HG03354 (cell line): ENCODE measurements at regions not wholly inside any gene's neighbourhood (a gene's known extent, or its start where the extent isn't known, plus 50 kb on each side); places are given as distances from the start of the nearest gene placed in this dataset.
"Not testable (repeated sequence)": the region's sequence is repeated elsewhere in the genome, so short reads cannot be mapped to it uniquely, and the experiment has no call there.

Source experiments
- ATAC-seq: cut with Tn5 transposase; IDR thresholded peaks from one replicate; pipeline ENCODE4 v1.9.1; 2021; ENCODE audit warnings: mild to moderate bottlenecking; ENCODE audit not compliant: unreplicated experiment, poor library complexity, severe bottlenecking

- ATAC-seq = no peak
Measured at GRCh38 chr1:105396001-105396400, 1646.3 kb downstream of the AMY1C start.

- ATAC-seq = no peak
Measured at GRCh38 chr1:105398909-105399308, 1649.2 kb downstream of the AMY1C start.

DNA sequence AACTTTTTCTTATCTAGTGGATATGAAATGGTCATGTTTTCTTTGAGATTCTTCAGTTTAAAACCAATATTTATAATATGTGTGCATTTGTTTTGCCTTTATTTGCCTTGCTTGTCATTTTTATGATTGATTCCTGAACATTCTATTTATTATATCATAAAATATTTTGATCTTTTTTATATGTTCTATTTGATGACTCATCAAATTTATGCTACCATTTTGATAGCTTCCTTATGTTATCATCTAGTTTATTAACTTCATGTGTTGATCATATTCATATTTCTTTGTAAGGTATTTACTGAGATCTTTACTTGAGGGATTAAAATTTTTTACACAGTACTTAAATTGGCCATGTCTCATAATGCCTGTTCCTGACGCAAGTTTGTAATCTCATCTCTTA, 1650.0 kb downstream of the AMY1C start:
- no peak for ATAC-seq

GRCh38 chr1:105416261-105416660, 1640.2 kb upstream of the PRMT6 start:
- ATAC-seq = no peak

DNA sequence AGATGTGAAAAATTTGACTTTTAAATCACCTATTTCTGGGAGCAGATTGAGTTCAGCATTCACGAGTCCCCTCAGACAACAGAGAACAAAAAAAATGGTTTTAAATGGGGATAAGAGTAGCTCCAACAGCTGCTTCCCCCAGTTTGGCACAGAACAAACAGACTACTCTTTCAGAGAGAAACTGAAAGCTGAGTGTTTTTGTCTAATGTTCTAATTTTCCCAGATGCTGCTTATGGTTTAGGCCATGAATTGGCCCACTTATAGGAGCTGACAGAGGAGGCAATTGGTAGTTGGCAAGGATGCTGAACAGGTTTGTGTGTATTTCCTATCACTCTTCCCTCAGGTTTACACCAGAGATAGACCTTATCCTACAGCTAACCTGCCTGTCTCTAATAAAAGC, 1637.4 kb upstream of the PRMT6 start:
- ATAC-seq = no peak

GRCh38 chr1:105427543-105427942, 1628.9 kb upstream of the PRMT6 start:
- ATAC-seq = no peak

DNA sequence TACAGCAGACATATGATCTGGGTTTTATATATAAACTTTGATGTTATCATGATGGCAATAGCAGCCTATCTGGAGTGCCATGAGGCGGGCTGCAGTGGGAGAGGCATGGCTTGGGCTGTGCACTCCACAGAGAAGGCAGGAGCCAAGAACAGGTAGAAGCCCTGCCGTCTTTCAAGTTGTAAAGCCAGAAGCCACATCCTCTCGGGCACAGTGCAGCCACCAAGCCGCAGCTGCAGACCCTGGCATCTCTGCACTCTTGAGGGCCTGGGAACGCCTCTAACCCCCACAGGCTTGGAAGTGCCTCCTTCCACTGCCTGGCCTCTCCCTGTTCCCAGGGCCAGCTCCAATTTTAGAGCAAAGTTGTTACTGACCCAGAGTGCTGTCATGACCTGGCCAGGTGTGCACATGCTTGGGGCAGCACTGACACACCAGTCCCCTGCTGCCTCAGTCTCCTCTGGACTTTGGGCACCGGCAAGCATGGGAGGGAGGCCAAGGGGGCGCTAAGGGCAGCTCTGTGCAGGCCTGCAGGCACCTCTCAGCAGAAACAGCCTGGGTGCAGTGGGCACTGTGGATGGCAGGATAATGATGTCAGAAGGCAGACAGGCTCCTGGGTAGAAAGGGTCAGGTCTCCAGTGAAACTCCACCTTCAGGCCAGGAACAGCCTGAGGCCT, 1619.8 kb upstream of the PRMT6 start:
- no peak for ATAC-seq

DNA sequence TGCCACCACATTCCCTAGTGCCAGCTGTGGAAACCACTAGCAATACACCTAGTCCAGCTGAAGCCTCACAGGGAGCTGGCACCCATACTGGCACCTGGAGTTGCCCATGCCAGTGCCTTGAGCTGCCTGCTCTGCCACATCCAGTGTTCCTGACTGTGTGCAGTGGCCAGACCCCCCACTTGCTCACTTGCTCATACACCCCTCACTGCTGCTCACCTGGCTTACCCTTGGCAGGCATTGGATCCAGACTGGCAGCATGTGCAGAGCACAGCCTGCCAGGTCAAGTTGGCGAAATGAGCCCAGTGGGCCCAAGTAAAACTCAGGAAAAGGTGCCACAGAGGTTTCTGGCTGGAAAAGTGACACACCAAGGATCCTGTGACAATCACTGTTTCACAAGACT, 1618.6 kb upstream of the PRMT6 start:
- no peak for ATAC-seq

- ATAC-seq = no peak
Measured at GRCh38 chr1:105442901-105443300, 1613.6 kb upstream of the PRMT6 start.

- no peak for ATAC-seq
Measured at GRCh38 chr1:105459759-105460158, 1596.7 kb upstream of the PRMT6 start.

- ATAC-seq = no peak
Measured at GRCh38 chr1:105462308-105462707, 1594.2 kb upstream of the PRMT6 start.

GRCh38 chr1:105467549-105467948, 1588.9 kb upstream of the PRMT6 start:
- ATAC-seq = no peak

DNA sequence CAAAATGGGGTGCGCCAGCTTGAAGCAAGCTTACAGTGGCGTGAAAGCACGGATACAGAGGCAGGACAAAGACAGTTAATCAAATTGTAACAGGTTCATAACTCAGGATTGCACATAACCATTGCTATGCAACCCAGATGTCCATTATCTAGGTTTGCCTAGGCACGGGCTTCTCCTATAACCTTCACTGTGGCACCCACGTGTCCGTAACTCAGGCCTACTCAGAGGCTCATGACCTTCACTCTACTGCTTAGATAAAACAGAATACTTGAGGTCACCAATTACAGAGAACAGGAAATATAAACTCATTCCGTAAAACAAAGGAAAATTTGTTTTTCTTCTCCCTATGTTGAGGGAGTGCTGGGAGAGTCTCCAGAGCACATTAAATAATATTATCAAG, 1585.9 kb upstream of the PRMT6 start:
- ATAC-seq = not testable (repeated sequence)

DNA sequence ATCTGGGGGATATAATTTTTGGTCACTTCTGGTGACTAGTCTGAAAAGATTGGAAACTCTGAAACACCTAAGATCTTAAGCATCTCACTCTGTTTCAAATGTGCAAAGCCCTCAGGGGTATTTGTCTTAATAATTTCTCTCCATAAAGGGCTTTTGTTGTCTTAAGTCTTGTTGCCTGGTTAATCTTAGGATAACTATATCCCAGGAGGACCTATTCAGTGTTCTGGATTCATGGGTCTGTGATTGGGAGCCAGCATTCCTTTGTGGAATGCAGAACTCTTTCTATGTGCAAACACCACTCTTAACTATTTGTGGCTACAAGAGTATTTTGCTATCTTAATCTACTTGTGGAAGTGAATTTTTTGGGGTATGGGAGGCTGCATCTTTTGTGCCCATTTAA, 1573.0 kb upstream of the PRMT6 start:
- ATAC-seq = no peak

- ATAC-seq = no peak
Measured at GRCh38 chr1:105485207-105485606, 1571.3 kb upstream of the PRMT6 start.

- no peak for ATAC-seq
Measured at GRCh38 chr1:105492921-105493320, 1563.6 kb upstream of the PRMT6 start.

GRCh38 chr1:105516068-105516467, 1540.4 kb upstream of the PRMT6 start:
- no peak for ATAC-seq

- no peak for ATAC-seq
Measured at GRCh38 chr1:105533996-105534395, 1522.5 kb upstream of the PRMT6 start.

- ATAC-seq = no peak
Measured at GRCh38 chr1:105544475-105544874, 1512.0 kb upstream of the PRMT6 start.

DNA sequence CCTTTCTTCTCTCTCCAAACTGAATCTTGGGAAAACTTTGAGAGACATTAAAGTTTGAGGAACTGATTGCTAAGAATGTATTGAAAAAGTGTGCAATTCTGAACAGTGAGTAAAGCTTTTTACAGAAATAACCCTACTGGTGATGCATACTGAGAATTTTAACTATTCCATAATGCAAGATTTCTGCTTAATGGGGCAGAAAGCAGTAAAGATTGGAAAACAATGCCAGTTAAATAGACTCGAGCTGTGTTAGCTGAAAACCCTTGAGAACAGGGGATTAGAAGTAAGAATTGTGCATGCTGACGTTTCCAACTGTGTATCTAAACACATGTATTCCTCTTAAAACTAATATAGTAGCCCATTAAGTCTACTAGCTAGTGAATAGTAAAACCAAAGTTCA, 1500.2 kb upstream of the PRMT6 start:
- no peak for ATAC-seq

DNA sequence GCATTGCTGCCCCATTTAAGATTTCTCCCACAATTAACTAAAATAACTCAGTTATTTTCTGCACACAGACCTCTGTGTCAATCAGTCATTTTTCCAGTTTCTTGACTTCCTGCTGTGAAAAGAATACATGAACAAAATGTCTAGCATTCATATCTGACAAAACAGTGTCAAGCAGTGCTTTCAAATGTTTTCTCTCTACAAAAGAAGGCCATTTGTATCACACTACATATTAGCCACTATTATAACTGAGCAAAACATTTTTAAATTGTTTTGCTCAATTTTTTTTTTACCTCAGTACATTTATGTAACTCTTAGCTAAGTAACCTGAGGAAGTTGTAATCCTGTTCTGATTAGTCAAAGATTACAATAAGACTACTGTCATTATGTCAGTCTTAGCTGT, 1498.5 kb upstream of the PRMT6 start:
- no peak for ATAC-seq

- no peak for ATAC-seq
Measured at GRCh38 chr1:105565006-105565405, 1491.5 kb upstream of the PRMT6 start.
